Tibial nerve (tissue), 4 donors: ENCODE measurements at regions not wholly inside any gene's neighbourhood (a gene's known extent, or its start where the extent isn't known, plus 50 kb on each side); places are given as distances from the start of the nearest gene placed in this dataset.

Experiments used
- EP300 ChIP-seq, 2 donors: sonication (generic); formaldehyde crosslinking; IDR thresholded peaks; one replicate each; pipeline ENCODE4 v1.6.1; 2017; ENCODE audit warnings: antibody characterized with exemption in 2 of 2, mild to moderate bottlenecking in 1 of 2
- POLR2A ChIP-seq, 2 donors: fragments of 450-650 bp; IDR thresholded peaks; one replicate each; pipeline ENCODE4 v1.6.1; 2017; ENCODE audit warnings: antibody characterized with exemption in 2 of 2, mild to moderate bottlenecking in 2 of 2, moderate library complexity in 2 of 2
- TF ChIP-seq, protein P1 (sequence below), 5 experiments: fragments of 200-600 bp in 3 of 5; fragments of 450-650 bp in 2 of 5; sonication (generic) in 3 of 5; IDR thresholded peaks; one replicate each; pipeline ENCODE4 v1.5.1; 2016 to 2019; ENCODE audit warnings: antibody characterized with exemption in 5 of 5, mild to moderate bottlenecking in 3 of 5, moderate library complexity in 2 of 5

DNA sequence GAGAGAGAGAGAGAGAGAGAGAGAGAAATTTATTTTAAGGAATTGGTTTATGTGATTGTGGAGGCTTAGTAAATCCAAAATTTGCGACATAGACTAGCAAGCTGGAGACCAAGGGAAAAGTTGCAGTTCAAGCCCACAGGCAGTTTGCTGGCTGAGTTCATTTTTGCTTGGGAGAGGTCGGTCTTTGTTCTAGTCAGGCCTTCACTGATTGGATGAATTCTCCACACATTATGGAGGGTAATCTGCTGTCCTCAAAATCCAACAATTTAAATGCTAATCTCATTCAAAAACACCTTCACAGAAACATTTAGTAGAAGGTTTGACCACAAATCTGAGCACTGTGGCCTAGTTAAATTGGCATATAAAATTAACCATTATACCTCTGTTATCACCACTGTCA lies 439.6 kb downstream of the EPM2A start:
- TF ChIP-seq, protein P1, sequence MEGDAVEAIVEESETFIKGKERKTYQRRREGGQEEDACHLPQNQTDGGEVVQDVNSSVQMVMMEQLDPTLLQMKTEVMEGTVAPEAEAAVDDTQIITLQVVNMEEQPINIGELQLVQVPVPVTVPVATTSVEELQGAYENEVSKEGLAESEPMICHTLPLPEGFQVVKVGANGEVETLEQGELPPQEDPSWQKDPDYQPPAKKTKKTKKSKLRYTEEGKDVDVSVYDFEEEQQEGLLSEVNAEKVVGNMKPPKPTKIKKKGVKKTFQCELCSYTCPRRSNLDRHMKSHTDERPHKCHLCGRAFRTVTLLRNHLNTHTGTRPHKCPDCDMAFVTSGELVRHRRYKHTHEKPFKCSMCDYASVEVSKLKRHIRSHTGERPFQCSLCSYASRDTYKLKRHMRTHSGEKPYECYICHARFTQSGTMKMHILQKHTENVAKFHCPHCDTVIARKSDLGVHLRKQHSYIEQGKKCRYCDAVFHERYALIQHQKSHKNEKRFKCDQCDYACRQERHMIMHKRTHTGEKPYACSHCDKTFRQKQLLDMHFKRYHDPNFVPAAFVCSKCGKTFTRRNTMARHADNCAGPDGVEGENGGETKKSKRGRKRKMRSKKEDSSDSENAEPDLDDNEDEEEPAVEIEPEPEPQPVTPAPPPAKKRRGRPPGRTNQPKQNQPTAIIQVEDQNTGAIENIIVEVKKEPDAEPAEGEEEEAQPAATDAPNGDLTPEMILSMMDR (IDR thresholded peaks at IDR 0.05) = no peak
- TF ChIP-seq POLR2A (IDR thresholded peaks at IDR 0.05) (no peak), EP300 (IDR thresholded peaks at IDR 0.05) (no peak)
